Neural progenitor cell (in vitro differentiated cells): ENCODE measurements at regions not wholly inside any gene's neighbourhood (a gene's known extent, or its start where the extent isn't known, plus 50 kb on each side); places are given as distances from the start of the nearest gene placed in this dataset.

Experiments used
- DNase-seq: peaks from one replicate; pipeline ENCODE4 v3.0.0-alpha.2; 2016; ENCODE audit warnings: low spot score
- H2AFZ ChIP-seq: fragments of 200-600 bp; sonication (generic); replicated peaks from 2 replicates; pipeline ENCODE4 v1.6.1; 2016; ENCODE audit warnings: antibody characterized with exemption
- H3F3A ChIP-seq: fragments of 200-600 bp; sonication (generic); 2 replicates; pipeline ENCODE4 v1.6.1; 2016; ENCODE audit warnings: antibody characterized with exemption, low read depth
- H3K27ac ChIP-seq: fragments of 200-600 bp; sonication (generic); 2 replicates; pipeline ENCODE4 v1.5.1; 2016; ENCODE audit warnings: mild to moderate bottlenecking
- H3K27me3 ChIP-seq: fragments of 200-600 bp; sonication (generic); 2 replicates; pipeline ENCODE4 v1.6.1; 2016; ENCODE audit warnings: mild to moderate bottlenecking, moderate library complexity
- H3K36me3 ChIP-seq: fragments of 200-600 bp; sonication (generic); 2 replicates; pipeline ENCODE4 v1.5.1; 2016
- H3K4me1 ChIP-seq: fragments of 200-600 bp; sonication (generic); 2 replicates; pipeline ENCODE4 v1.6.1; 2016; ENCODE audit warnings: mixed run types
- H3K4me2 ChIP-seq: fragments of 200-600 bp; sonication (generic); 2 replicates; pipeline ENCODE4 v1.6.1; 2016
- H3K4me3 ChIP-seq: fragments of 200-600 bp; sonication (generic); 2 replicates; pipeline ENCODE4 v1.5.1; 2016
- H3K79me2 ChIP-seq: fragments of 200-600 bp; sonication (generic); 2 replicates; pipeline ENCODE4 v1.6.1; 2016; ENCODE audit warnings: low read depth
- H3K9ac ChIP-seq: fragments of 200-600 bp; sonication (generic); 2 replicates; pipeline ENCODE4 v1.6.1; 2016
- H3K9me3 ChIP-seq: fragments of 200-600 bp; sonication (generic); 2 replicates; pipeline ENCODE4 v1.5.1; 2016; ENCODE audit warnings: low read depth
- H4K20me1 ChIP-seq: fragments of 200-600 bp; sonication (generic); 2 replicates; pipeline ENCODE4 v1.6.1; 2016; ENCODE audit warnings: low read depth
- H3K27ac Mint-ChIP-seq: 3 replicates; pipeline ENCODE4 v1.8.0; 2021; ENCODE audit warnings: mixed read lengths
- H3K27me3 Mint-ChIP-seq: 2 replicates; pipeline ENCODE4 v1.8.0; 2022; ENCODE audit warnings: low read depth, mild to moderate bottlenecking, inconsistent platforms, moderate library complexity, mixed read lengths; ENCODE audit not compliant: insufficient read depth
- H3K36me3 Mint-ChIP-seq: 3 replicates; pipeline ENCODE4 v1.8.0; 2021; ENCODE audit warnings: mixed read lengths
- H3K4me1 Mint-ChIP-seq: 3 replicates; pipeline ENCODE4 v1.8.0; 2021; ENCODE audit warnings: mixed read lengths
- H3K4me3 Mint-ChIP-seq: 3 replicates; pipeline ENCODE4 v1.8.0; 2021; ENCODE audit warnings: mild to moderate bottlenecking, moderate library complexity, mixed read lengths
- H3K9me3 Mint-ChIP-seq: 3 replicates; pipeline ENCODE4 v1.8.0; 2020; ENCODE audit warnings: mixed read lengths
- EZH2 ChIP-seq: fragments of 200-600 bp; sonication (generic); IDR thresholded peaks from 2 replicates; pipeline ENCODE4 v1.6.1; 2017; ENCODE audit warnings: antibody characterized with exemption, mild to moderate bottlenecking, moderate library complexity
- EZH2phosphoT487 ChIP-seq: fragments of 200-600 bp; sonication (generic); IDR thresholded peaks from 2 replicates; pipeline ENCODE4 v1.6.1; 2017; ENCODE audit warnings: antibody characterized with exemption
- TF ChIP-seq, protein P1 (sequence below): fragments of 200-600 bp; sonication (generic); IDR thresholded peaks from 2 replicates; pipeline ENCODE4 v1.5.1; 2017; ENCODE audit warnings: antibody characterized with exemption, mild to moderate bottlenecking

DNA sequence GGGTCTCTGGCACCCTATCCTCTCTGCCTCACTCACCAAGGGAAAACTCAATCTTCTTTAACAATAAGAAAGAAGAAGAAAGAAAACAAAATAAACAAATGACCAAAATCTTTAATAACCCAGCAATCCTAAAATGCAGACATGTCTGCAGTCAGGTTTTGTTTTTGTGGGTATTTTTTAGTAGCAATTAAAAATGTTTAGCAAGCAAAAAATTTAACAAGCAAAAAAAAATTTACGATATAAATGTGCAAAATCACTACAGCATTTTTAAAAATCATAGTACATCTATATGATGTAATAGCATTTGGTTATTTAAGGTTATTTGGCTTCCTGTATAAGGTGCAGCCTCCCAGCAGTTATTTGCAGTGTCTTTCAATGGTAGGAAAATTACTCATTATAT is 151.3 kb upstream of the MAP3K1 start:
- no peak overlapping the region for H3K4me3 Mint-ChIP-seq
- Histone ChIP-seq H3K9me3 (no peaks in the 10 kb centered on the region), H3F3A (peaks cover 7% of the 10 kb centered on the region), H2AFZ (no peak overlapping the region), H3K79me2 (no peaks in the 10 kb centered on the region), H3K4me2 (peak overlapping the region; percentile 32), H4K20me1 (no peaks in the 10 kb centered on the region), H3K27ac (no peak overlapping the region), H3K4me1 (peaks cover 15% of the 10 kb centered on the region), H3K9ac (no peak overlapping the region), H3K36me3 (no peaks in the 10 kb centered on the region), H3K27me3 (no peaks in the 10 kb centered on the region), H3K4me3 (no peak overlapping the region)
- no peaks in the 10 kb centered on the region for H3K4me1 Mint-ChIP-seq
- H3K27ac Mint-ChIP-seq: no peak overlapping the region
- H3K9me3 Mint-ChIP-seq: peaks cover 6% of the 10 kb centered on the region
- DNase-seq: no peak
- peaks cover 2% of the 10 kb centered on the region for H3K36me3 Mint-ChIP-seq
- TF ChIP-seq, protein P1, sequence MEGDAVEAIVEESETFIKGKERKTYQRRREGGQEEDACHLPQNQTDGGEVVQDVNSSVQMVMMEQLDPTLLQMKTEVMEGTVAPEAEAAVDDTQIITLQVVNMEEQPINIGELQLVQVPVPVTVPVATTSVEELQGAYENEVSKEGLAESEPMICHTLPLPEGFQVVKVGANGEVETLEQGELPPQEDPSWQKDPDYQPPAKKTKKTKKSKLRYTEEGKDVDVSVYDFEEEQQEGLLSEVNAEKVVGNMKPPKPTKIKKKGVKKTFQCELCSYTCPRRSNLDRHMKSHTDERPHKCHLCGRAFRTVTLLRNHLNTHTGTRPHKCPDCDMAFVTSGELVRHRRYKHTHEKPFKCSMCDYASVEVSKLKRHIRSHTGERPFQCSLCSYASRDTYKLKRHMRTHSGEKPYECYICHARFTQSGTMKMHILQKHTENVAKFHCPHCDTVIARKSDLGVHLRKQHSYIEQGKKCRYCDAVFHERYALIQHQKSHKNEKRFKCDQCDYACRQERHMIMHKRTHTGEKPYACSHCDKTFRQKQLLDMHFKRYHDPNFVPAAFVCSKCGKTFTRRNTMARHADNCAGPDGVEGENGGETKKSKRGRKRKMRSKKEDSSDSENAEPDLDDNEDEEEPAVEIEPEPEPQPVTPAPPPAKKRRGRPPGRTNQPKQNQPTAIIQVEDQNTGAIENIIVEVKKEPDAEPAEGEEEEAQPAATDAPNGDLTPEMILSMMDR: no peak
- no peak for TF ChIP-seq EZH2phosphoT487
- no peak for TF ChIP-seq EZH2
- H3K27me3 Mint-ChIP-seq: no peaks in the 10 kb centered on the region

DNA sequence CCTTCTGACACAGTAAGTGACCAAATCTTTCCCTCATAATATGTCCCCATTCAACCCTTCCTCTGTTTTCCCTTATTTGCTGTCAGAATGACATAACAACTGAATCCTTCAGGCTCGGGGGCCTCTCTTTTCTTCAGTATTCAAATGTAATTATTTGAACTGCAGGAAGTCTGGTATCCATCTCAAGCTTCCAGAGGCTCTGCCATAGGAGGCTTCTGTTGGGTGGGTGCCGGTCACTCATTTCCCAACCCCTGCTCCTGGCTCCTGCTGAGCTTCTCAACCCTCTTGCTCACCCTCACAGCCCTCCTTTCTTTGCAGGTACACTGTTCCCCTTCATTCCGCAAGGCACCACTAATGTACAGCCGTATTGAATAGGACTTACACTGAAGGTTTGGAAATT is 151.8 kb upstream of the MAP3K1 start:
- Mint-ChIP-seq H3K27ac (no peak overlapping the region), H3K4me1 (no peaks in the 10 kb centered on the region), H3K36me3 (peaks cover 2% of the 10 kb centered on the region), H3K4me3 (no peak overlapping the region), H3K27me3 (no peaks in the 10 kb centered on the region), H3K9me3 (peaks cover 6% of the 10 kb centered on the region)
- Histone ChIP-seq H3K27me3 (no peaks in the 10 kb centered on the region), H3K4me3 (no peak overlapping the region), H3K79me2 (no peaks in the 10 kb centered on the region), H3F3A (peaks cover 7% of the 10 kb centered on the region), H4K20me1 (no peaks in the 10 kb centered on the region), H2AFZ (no peak overlapping the region), H3K36me3 (no peaks in the 10 kb centered on the region), H3K4me1 (peaks cover 15% of the 10 kb centered on the region), H3K9ac (no peak overlapping the region), H3K9me3 (no peaks in the 10 kb centered on the region), H3K27ac (no peak overlapping the region), H3K4me2 (peak overlapping the region; percentile 32)
- DNase-seq: peak; percentile 7
- TF ChIP-seq EZH2phosphoT487 (no peak), EZH2 (no peak)
- TF ChIP-seq, protein P1: no peak

DNA sequence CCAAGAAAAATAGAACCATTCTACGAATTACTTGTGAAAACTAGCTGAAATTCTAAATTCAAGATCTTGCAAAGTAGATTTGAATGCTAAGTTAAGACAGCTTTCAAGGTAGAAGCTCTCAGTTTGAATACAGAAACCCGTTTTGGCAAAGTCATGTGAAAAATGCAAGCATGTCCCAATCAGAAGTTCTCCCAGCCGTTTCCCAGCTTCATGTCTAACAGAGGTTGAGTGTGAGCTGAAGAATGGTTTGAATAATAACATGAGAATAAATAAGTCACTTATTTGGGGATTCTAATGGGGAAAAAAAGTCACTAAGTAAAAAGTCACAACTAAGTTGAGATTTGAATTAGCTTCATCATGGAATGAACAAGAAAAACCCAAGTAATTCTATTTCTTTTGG is 152.5 kb upstream of the MAP3K1 start:
- Mint-ChIP-seq H3K9me3 (peaks cover 6% of the 10 kb centered on the region), H3K36me3 (peaks cover 2% of the 10 kb centered on the region), H3K27ac (no peak overlapping the region), H3K4me3 (no peak overlapping the region), H3K4me1 (no peaks in the 10 kb centered on the region), H3K27me3 (no peaks in the 10 kb centered on the region)
- Histone ChIP-seq H3K36me3 (no peaks in the 10 kb centered on the region), H3F3A (peaks cover 7% of the 10 kb centered on the region), H3K79me2 (no peaks in the 10 kb centered on the region), H3K4me3 (no peak overlapping the region), H3K4me1 (peaks cover 15% of the 10 kb centered on the region), H3K4me2 (no peak overlapping the region), H3K27me3 (no peaks in the 10 kb centered on the region), H3K9me3 (no peaks in the 10 kb centered on the region), H4K20me1 (no peaks in the 10 kb centered on the region), H3K27ac (no peak overlapping the region), H2AFZ (no peak overlapping the region), H3K9ac (no peak overlapping the region)
- no peak for TF ChIP-seq EZH2phosphoT487
- no peak for TF ChIP-seq EZH2
- TF ChIP-seq, protein P1: no peak
- no peak for DNase-seq

DNA sequence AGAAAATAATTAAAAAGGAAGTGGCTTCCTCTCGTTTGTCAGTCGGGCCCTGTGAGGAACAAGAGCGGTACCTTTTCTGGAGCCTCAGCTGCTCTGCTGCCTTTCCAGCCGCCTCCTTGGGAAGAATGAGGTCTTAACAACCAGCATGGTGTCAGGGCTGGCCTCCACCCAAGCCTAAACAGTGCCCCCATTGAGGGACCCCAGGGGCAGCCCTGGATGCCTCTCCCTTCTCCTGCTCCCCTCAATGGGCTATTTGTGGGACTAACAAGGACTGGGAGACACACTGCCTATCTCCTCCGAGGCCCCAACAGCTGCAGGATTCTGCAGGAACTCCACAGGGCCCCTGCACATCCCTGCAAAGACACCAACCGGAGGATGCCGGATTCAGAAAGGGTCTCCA is 155.4 kb upstream of the MAP3K1 start:
- no peaks in the 10 kb centered on the region for H3K36me3 Mint-ChIP-seq
- H4K20me1 ChIP-seq: no peaks in the 10 kb centered on the region

More for the DNA sequence above, 155.4 kb upstream of the MAP3K1 start:
- Histone ChIP-seq H3K4me2 (no peak overlapping the region), H3K27ac (no peak overlapping the region), H3K4me1 (peaks cover 15% of the 10 kb centered on the region), H3K4me3 (no peak overlapping the region), H3K36me3 (no peaks in the 10 kb centered on the region), H3F3A (peaks cover 7% of the 10 kb centered on the region), H3K79me2 (no peaks in the 10 kb centered on the region), H3K9ac (no peak overlapping the region), H2AFZ (no peak overlapping the region), H3K27me3 (no peaks in the 10 kb centered on the region), H3K9me3 (no peaks in the 10 kb centered on the region)
- Mint-ChIP-seq H3K27ac (no peak overlapping the region), H3K9me3 (no peaks in the 10 kb centered on the region), H3K27me3 (peaks cover 3% of the 10 kb centered on the region), H3K4me3 (no peak overlapping the region), H3K4me1 (no peaks in the 10 kb centered on the region)
- TF ChIP-seq EZH2 (no peak), EZH2phosphoT487 (no peak)
- TF ChIP-seq, protein P1: no peak
- DNase-seq: no peak
